Upper lobe of left lung (tissue), 6 donors: ENCODE measurements at regions not wholly inside any gene's neighbourhood (a gene's known extent, or its start where the extent isn't known, plus 50 kb on each side); places are given as distances from the start of the nearest gene placed in this dataset.

Source experiments
- ATAC-seq, 2 donors: fragments of 200-7000 bp; cut with Tn5 transposase; one replicate each; pipeline ENCODE4 v1.9.1; 2022; ENCODE audit warnings: mild to moderate bottlenecking in 2 of 2, moderate library complexity in 2 of 2; ENCODE audit not compliant: low FRiP score in 2 of 2
- DNase-seq, 2 donors: peaks; one replicate each; pipeline ENCODE4 v3.0.0-alpha.2; 2019 to 2020
- H3K27ac ChIP-seq, 4 donors: fragments of 200-600 bp; sonication (generic); one replicate each; pipeline ENCODE4 v1.5.1; 2016 to 2019
- H3K27me3 ChIP-seq, 4 donors: fragments of 200-600 bp; sonication (generic); one replicate each; pipeline ENCODE4 v1.5.1; 2017 to 2019
- H3K36me3 ChIP-seq, 4 donors: fragments of 200-600 bp; sonication (generic); one replicate each; pipeline ENCODE4 v1.5.1; 2016 to 2019
- H3K4me1 ChIP-seq, 4 donors: fragments of 200-600 bp; sonication (generic); one replicate each; pipeline ENCODE4 v1.5.1; 2018 to 2019
- H3K4me3 ChIP-seq, 4 donors: fragments of 200-600 bp; sonication (generic); one replicate each; pipeline ENCODE4 v1.5.1; 2017 to 2019; ENCODE audit warnings: mild to moderate bottlenecking in 2 of 4, moderate library complexity in 1 of 4
- H3K9me3 ChIP-seq, 4 donors: fragments of 200-600 bp; sonication (generic); one replicate each; pipeline ENCODE4 v1.5.1; 2018 to 2019
- EP300 ChIP-seq, 4 donors: sonication (generic); formaldehyde crosslinking; IDR thresholded peaks; one replicate each; pipeline ENCODE4 v1.5.1; 2017; ENCODE audit warnings: antibody characterized with exemption in 4 of 4, control low read depth in 2 of 4
- POLR2A ChIP-seq, 4 donors: fragments of 450-650 bp; IDR thresholded peaks; one replicate each; pipeline ENCODE4 v1.5.1; 2016 to 2017; ENCODE audit warnings: antibody characterized with exemption in 4 of 4, mild to moderate bottlenecking in 2 of 4
- POLR2AphosphoS5 ChIP-seq, 2 donors: sonication (generic); formaldehyde crosslinking; IDR thresholded peaks; one replicate each; pipeline ENCODE4 v1.5.1; 2017; ENCODE audit warnings: antibody characterized with exemption in 2 of 2
- WGBS, 2 donors: methylation state at CpG; one replicate each; pipeline ENCODE4 v1.1.5; 2017 to 2018; 5-methylcytosine and 5-hydroxymethylcytosine counted together
- TF ChIP-seq, protein P1 (sequence below), 6 experiments: fragments of 450-650 bp in 4 of 6; fragments of 200-600 bp in 2 of 6; sonication (generic) in 2 of 6; IDR thresholded peaks; one replicate each; pipeline ENCODE4 v1.5.1; 2016 to 2019; ENCODE audit warnings: antibody characterized with exemption in 6 of 6
- donor health status: DM: no; HTN: no; CAD: no; lungs with moderate emphysema.
- donor health status: DM: no; HTN: yes; CAD: no; lungs with severe emphysema.

GRCh38 chr15:62637574-62637897 lies 405.0 kb upstream of the TPM1 start:
- Histone ChIP-seq H3K4me1 (no peaks in the 10 kb centered on the region), H3K36me3 (no peaks in the 10 kb centered on the region), H3K9me3 (no peaks in the 10 kb centered on the region), H3K27ac (no peak overlapping the region), H3K27me3 (no peaks in the 10 kb centered on the region), H3K4me3 (no peak overlapping the region)
- TF ChIP-seq EP300 (IDR thresholded peaks at IDR 0.05) (no peak), POLR2AphosphoS5 (IDR thresholded peaks at IDR 0.05) (no peak), POLR2A (IDR thresholded peaks at IDR 0.05) (no peak)
- TF ChIP-seq, protein P1, sequence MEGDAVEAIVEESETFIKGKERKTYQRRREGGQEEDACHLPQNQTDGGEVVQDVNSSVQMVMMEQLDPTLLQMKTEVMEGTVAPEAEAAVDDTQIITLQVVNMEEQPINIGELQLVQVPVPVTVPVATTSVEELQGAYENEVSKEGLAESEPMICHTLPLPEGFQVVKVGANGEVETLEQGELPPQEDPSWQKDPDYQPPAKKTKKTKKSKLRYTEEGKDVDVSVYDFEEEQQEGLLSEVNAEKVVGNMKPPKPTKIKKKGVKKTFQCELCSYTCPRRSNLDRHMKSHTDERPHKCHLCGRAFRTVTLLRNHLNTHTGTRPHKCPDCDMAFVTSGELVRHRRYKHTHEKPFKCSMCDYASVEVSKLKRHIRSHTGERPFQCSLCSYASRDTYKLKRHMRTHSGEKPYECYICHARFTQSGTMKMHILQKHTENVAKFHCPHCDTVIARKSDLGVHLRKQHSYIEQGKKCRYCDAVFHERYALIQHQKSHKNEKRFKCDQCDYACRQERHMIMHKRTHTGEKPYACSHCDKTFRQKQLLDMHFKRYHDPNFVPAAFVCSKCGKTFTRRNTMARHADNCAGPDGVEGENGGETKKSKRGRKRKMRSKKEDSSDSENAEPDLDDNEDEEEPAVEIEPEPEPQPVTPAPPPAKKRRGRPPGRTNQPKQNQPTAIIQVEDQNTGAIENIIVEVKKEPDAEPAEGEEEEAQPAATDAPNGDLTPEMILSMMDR (IDR thresholded peaks at IDR 0.05), result no peak
- no peak for DNase-seq
- WGBS, 2 donors, result 69 to 96% methylated on average over 5 of the region's 5 CpGs
- no peak for ATAC-seq

DNA sequence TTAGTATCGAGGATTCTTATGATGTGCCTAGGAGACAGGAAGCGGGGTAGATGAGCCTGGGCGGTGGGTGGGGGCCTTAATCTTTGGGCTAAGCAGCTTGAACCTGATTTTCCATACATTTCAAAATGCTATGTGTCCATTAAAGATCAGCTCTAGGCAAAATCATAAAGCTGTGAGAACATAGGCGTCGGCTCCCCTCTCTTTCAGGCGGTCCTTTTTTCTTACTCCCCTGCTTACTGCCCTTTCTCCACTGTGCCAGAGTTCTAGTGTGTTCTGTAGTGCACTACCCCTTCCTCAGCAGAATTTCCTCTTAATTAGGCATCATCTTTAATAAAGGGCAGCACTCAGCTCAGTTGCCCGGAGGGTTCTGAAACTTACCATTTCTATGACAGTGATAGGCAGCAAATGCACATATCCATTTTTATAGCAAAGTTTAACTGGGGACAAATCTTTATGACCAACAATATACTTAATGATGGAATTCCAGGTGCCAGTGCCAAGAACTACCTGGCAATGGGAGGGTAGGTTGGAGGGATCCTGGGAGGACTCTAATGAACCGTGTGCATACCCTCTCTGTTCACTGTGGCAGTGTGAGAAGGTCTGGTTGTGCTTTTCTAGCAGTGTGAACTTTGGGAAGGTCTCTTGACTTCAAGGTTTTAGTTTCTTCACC lies 404.5 kb upstream of the TPM1 start:
- no peaks in the 10 kb centered on the region for H3K9me3 ChIP-seq
- no peak for ATAC-seq
- no peak for DNase-seq
- H3K4me1 ChIP-seq, result no peaks in the 10 kb centered on the region
- TF ChIP-seq POLR2A (IDR thresholded peaks at IDR 0.05), result no peak
- TF ChIP-seq, protein P1 (IDR thresholded peaks at IDR 0.05), result no peak
- TF ChIP-seq EP300 (IDR thresholded peaks at IDR 0.05), result no peak
- TF ChIP-seq POLR2AphosphoS5 (IDR thresholded peaks at IDR 0.05), result no peak
- no peaks in the 10 kb centered on the region for H3K36me3 ChIP-seq
- H3K27me3 ChIP-seq, result no peaks in the 10 kb centered on the region
- H3K4me3 ChIP-seq, result no peak overlapping the region
- no peak overlapping the region for H3K27ac ChIP-seq
- 93 to 95% methylated on average over 8 of the region's 8 CpGs for WGBS, 2 donors

GRCh38 chr15:62639432-62639831 lies 403.1 kb upstream of the TPM1 start:
- 80 to 86% methylated on average over 4 of the region's 4 CpGs for WGBS, 2 donors
- Histone ChIP-seq H3K4me3 (no peak overlapping the region), H3K27ac (no peak overlapping the region), H3K27me3 (no peaks in the 10 kb centered on the region), H3K9me3 (no peaks in the 10 kb centered on the region), H3K4me1 (no peaks in the 10 kb centered on the region), H3K36me3 (no peaks in the 10 kb centered on the region)
- no peak for ATAC-seq
- TF ChIP-seq EP300 (IDR thresholded peaks at IDR 0.05) (no peak), POLR2AphosphoS5 (IDR thresholded peaks at IDR 0.05) (no peak), POLR2A (IDR thresholded peaks at IDR 0.05) (no peak)
- TF ChIP-seq, protein P1 (IDR thresholded peaks at IDR 0.05), result no peak
- DNase-seq, result no peak

DNA sequence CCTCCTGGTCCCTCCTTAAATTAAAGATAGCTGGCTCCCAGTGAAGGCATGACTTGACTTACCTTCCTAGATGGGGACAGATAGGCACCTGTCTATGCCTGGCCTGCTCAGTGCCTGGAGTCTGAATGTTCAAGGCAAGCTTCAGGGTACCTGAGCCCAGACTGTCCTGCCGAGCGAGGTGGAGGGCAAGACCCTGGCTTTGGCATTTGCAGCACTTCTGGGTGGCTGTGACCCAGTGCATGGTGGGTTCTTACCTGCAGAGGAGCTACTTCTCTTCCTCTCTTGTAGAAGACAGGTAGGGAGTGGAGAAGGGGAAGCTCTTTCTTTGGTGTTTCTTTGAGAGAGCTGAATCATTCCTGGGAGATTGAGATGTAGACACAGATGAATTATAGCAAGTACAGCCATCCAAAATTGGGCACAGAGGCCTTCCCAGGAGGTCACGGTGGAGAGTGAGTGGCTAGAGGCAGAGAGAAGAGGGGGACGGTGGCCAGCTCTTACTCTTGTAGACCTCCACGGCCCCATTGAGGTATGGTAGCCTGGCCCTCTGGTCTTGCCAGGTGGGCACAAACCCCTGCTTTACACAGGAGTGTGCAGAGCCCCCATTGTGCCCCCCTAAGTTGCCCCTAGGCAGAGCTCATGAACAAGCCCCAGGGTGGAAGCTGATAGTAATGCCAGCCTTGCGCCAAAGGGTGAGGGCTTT lies 402.5 kb upstream of the TPM1 start:
- H3K4me1 ChIP-seq, result no peaks in the 10 kb centered on the region
- 85 to 98% methylated on average over 5 to 6 of the region's 6 CpGs for WGBS, 2 donors
- H3K4me3 ChIP-seq, result no peak overlapping the region
- H3K9me3 ChIP-seq, result no peaks in the 10 kb centered on the region
- H3K36me3 ChIP-seq, result no peaks in the 10 kb centered on the region
- no peak for DNase-seq
- no peak overlapping the region for H3K27ac ChIP-seq
- ATAC-seq, result no peak
- no peak for TF ChIP-seq POLR2A (IDR thresholded peaks at IDR 0.05)
- TF ChIP-seq EP300 (IDR thresholded peaks at IDR 0.05), result no peak
- no peak for TF ChIP-seq POLR2AphosphoS5 (IDR thresholded peaks at IDR 0.05)
- TF ChIP-seq, protein P1 (IDR thresholded peaks at IDR 0.05), result no peak
- no peaks in the 10 kb centered on the region for H3K27me3 ChIP-seq

DNA sequence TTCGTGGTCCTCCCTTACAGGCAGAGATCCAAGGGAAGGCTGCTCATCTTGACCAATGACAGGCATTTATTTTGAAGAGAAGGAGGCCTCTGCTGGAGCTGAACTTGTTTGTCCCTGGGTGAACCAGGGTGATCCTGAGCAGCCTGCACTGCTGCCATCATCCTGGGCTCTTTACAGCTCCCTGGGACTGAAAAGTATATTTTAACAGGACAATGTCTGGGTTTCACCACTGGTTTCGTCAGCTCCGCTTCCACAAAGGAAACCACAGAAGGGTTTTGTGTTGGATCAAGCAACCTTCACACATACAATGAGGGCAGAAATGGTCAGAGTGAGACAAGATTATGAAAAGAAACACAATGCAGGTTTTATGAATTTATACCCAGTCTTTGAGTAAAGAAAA lies 400.7 kb upstream of the TPM1 start:
- WGBS, 2 donors, result 67 to 79% methylated on average over 3 of the region's 3 CpGs
- ATAC-seq, result no peak
- Histone ChIP-seq H3K36me3 (no peaks in the 10 kb centered on the region), H3K27ac (no peak overlapping the region), H3K9me3 (no peaks in the 10 kb centered on the region), H3K4me1 (no peaks in the 10 kb centered on the region), H3K27me3 (no peaks in the 10 kb centered on the region), H3K4me3 (no peak overlapping the region)
- DNase-seq, result no peak
- no peak for TF ChIP-seq POLR2AphosphoS5 (IDR thresholded peaks at IDR 0.05)
- TF ChIP-seq POLR2A (IDR thresholded peaks at IDR 0.05), result no peak
- no peak for TF ChIP-seq EP300 (IDR thresholded peaks at IDR 0.05)
